GF-D8 (cell line): ENCODE measurements at regions not wholly inside any gene's neighbourhood (a gene's known extent, or its start where the extent isn't known, plus 50 kb on each side); places are given as distances from the start of the nearest gene placed in this dataset.
"Not testable (repeated sequence)": the region's sequence is repeated elsewhere in the genome, so short reads cannot be mapped to it uniquely, and the experiment has no call there.

ENCODE experiments used
- DNase-seq: peaks from one replicate; lab custom pipeline; 2025; lab: John Stamatoyannopoulos, UW

DNA sequence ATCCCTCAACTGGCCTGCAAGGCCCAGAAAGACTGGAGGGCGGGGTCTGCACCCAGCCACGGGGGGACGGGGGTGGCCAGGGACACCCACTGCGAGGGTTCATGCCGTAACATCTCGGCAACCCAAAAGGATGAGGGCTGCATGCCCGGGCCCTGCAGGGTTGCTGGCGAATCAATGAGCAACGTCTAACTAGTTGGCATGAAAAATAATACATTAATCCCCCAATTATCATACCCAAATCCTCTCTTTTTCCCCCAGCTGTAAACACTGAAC, 232.2 kb downstream of the TUBA3C start:
- DNase-seq, result no peak

DNA sequence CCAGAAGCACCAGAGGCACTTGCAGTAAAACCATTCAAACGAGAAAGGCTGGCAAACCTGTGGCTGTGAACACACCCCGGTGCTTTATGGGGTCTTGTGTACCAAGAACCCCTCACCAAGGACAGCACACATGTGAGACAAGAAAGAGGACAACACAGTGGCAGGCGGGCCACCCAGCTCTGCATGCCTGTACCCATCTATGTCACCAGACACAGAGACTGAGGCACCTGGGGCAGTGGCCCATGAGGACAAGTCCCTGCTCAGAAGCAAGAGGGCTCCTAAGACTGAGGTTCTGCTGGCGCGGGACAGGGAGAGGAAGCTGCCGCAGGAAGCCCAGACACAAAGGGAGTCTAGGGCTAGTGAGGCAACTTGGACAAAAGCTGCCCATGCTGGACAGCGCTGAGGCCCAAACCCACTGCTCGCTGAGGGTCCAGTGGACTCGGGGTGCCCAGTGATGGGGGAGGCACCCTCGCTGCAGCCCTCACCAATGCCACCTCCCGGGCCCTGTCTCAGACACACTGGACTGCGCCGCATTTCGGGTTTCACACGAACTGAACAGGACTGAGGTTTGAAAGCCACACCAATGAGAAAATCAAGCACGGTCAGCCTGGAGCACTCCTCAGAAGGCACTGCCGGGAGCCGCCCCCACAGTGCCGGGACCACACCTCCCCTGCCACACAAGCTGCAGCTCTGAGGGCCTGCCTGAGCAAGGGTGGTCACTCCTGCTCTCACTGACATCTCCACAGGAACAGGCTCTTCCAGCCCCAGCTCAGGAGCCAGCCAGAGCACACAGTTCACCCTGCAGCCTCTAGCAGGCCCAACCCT, 232.7 kb downstream of the TUBA3C start:
- no peak for DNase-seq

DNA sequence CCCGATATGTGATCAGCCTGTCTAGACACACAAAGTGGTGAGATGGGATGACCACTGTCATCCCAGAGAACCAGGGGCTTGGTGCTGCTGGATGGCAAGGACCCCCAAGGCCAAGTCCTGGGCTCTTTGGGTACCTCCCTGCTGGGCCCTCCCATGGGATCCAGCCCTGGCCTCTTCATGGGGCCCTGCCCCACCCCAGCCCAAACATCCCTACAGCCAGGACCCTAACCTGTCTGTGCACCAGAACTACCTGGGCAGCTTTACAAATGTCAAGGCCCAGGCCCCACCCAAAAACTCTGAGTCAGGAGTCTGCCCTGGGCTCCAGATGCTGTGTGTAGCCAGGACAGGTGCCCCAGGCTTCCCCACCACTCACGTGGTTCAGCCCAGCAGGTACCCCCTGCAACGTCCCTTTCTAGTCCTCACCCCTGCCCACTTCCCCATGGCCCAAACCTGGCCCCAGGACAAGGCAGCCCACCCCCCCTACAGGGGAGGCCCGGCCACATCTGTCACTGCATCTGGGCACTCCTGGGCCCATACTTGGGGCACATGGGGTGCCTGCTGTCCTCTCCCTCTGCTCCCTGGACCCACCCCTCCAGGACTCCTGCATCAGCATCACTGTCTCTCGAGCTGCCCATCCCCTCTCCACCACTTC, 233.5 kb downstream of the TUBA3C start:
- no peak for DNase-seq

DNA sequence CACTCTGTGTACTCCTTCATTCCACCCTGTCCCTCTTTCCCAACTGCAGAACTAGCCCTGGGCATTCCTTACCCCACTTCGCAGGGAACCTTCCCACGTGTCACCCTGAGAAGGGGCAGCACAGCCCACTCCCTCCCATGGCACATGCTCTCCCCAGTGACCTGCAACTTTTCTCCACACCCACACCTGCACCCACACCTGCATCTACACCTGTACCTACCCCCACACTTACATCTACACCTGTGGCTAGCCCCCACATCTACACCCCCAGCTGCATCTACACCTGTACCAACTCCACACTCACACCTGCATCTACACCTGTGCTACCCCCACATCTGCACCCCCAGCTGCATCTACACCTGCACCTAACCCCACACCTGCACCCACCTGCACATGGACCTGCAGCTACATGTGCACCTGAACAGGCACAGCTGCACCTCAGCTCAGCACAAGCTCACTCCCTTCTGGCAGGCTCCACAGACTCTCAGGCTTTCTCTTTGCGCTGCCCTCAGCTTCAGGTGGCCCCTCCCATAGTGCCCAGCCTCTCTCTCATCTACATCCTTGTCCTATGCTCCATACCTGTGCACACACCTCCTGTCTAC, 234.1 kb downstream of the TUBA3C start:
- DNase-seq, result no peak

DNA sequence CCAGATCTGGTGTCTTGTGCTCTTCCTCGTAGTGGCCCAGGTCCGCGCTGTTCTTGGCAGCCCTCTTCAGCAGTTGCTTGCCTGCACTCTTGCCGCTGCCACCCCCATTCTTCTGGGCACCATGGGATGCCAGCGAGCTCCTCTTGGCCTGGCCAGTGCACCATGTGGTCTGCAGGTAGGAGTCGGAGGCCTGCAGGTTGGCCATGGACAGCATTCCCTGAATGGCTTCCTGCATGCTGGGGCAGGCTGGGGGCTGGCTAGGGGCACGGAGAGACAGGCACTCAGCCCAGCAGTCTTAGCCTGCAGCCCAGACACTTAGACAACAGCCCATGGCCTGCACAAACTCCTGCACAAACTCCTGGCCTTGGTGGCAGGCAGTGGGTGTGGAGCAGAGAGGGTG, 234.9 kb downstream of the TUBA3C start:
- no peak for DNase-seq

DNA sequence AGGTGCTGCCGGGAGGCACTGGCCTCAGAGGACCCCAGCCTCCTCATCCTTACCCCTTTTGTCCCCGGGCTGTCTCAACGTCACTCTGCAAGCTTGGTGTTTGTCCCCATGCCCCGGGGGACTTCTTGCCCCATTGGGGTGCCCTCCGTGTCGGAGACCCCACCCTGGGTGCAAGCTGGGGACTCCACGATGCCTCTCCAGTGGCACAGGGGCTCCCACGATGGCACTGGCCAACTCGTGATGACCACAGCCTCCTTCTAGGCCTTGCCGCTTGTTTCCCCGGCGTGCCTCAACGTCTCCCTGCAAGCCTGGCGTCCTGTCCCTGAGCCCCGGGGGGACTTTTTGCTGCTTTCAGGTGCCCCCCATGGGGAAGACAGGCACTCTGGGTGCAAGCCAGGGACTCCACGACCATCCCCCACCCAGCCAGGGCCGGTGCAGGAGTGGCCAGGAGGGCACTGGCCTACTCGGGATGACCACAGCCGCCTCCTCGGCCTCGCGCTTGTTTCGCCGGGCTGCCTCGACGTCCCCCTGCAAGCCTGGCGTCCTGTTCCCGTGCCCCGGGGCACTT, 237.0 kb downstream of the TUBA3C start:
- DNase-seq, result no peak

DNA sequence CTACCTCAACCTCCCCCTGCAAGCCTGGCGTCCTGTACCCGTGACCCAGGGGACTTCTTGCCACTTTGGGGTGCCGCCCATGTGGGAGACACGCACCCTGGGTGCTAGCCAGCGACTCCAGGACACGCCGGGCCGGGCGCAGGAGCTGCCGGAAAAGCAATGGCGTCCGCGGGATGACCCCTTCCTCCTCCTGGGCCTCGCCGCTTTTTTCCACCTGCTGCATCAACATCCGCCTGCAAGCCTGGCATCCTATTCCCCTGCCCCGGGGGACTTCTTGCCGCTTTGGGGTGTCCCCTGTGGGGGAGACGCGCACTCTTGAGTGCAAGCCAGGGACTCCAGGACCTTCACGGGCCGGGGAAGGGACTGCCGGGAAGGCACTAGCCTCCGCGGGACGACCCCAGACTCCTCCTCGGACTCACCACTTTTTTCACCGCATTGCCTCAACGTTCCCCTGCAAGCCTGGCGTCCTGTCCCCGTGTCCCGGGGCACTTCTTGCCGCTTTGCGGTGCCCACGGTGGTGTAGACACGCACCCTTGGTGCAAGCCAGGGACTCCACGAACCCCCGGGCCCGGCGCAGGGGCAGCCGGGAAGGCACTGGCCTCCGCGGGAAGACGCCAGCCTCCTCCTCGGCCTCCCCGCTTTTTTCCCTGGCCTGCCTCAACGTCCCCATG, 237.8 kb downstream of the TUBA3C start:
- DNase-seq, result no peak

DNA sequence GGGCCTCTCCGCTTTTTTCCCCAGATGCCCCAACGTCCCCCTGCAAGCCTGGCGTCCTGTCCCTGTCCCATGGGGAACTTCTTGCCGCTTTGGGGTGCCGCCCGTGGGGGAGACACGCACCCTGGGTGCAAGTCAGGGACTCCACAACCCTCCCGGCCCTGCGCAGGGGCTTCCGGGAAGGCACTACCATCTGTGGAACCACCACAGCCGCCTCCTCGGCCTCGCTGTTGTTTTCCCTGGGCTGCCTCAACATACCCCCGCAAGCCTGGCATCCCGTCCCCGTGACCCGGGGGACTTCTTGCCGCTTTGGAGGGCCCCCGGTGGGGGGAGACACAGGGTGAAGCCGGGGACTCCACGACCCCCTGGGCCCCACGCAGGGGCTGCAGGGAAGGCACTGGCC, 238.4 kb downstream of the TUBA3C start:
- no peak for DNase-seq

DNA sequence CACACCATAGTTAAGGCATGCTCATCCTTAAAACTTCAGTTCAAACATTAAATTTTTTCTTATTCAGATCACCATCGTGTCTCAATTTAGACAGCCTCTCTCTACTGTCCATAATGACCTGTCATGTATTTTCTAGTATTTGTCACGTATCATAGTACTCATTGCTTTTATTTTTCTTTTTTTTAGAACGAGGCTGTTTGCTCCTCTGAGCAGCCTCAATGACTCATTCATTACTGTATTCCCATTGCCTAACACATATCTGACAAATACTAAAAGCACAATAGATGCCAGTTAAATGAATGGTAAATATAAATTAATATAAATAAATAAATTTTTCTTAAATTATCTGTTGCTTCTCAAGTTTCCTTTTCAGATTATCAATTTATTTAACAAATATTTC, 245.5 kb downstream of the TUBA3C start:
- DNase-seq, result no peak

DNA sequence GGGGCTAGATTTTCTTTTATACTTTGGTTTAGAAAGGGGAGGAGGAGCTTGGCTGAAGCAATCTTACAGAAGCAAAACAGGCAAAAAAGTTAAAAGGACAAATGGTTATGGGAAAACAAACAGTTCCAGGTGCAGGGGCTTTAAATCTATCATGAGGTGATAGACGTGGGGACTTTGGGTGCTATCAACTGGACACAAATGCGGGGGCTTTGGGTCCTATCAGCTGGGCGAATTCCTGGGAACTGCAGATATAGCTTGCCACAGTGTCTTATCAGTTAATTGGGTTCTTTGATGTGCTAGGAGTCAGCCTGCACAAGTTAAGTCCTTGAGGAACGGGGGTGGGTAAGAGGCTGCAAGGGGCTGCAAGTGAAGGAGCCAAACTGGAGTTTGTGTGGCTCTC, 260.6 kb downstream of the TUBA3C start:
- DNase-seq, result no peak

DNA sequence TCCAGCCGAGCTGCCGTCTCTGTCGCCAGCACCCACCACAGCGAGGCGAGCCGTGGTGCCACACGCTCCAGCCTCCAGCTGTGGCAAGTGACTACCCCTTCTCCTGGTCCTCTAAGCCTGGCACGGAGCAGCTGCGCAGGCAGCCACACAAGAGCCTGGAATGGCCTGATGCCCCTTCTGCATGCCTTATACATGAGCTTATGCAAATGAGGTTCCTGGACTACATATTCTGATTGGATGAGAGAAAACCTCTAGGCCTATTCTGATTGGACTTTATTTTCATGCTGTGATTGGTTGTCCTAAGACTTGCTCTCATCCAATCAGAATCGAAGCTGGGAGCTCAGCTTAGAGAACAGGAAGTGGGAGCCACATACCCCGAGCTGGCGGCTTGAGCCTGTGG, 276.5 kb downstream of the TUBA3C start:
- DNase-seq, result not testable (repeated sequence)

DNA sequence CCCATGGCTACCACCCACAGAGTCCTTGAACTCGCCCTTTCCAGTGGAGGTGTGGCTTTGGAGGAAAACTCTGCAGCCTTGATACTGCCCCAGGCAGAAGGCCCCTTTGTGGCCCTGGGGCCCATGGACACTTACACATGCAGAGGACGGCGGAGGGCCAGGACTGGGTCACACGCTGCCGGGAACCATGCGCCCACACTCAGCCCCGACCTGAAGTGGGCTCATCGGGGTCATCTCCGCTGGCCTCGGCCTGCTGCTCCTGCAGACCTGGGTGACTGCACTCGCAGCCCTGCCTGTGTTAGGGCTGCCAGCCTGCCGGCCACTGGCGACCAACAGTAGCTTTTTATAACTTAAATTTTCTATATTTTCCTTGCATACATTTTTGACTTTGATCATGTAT, 286.2 kb downstream of the TUBA3C start:
- DNase-seq, result not testable (repeated sequence)

DNA sequence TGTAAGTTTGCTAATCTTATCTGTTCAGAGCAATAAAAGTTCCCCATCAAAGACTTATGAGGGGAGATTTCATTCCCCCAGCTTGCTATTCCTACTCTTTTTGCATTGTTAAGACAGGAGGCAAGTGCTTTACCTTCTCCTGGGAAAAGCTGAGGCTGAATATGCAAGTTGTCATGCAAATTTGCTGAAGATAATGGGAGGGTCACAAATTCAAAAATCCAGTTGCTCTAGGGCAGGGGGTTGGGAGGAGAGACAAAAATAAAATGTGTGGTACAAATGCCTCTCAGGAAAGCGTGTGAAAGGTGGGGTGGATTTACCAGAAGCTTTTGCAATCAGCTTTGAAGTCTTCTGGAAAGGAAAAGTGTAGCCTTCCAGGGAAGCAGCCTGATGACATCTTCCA, 290.4 kb downstream of the TUBA3C start:
- DNase-seq, result not testable (repeated sequence)

DNA sequence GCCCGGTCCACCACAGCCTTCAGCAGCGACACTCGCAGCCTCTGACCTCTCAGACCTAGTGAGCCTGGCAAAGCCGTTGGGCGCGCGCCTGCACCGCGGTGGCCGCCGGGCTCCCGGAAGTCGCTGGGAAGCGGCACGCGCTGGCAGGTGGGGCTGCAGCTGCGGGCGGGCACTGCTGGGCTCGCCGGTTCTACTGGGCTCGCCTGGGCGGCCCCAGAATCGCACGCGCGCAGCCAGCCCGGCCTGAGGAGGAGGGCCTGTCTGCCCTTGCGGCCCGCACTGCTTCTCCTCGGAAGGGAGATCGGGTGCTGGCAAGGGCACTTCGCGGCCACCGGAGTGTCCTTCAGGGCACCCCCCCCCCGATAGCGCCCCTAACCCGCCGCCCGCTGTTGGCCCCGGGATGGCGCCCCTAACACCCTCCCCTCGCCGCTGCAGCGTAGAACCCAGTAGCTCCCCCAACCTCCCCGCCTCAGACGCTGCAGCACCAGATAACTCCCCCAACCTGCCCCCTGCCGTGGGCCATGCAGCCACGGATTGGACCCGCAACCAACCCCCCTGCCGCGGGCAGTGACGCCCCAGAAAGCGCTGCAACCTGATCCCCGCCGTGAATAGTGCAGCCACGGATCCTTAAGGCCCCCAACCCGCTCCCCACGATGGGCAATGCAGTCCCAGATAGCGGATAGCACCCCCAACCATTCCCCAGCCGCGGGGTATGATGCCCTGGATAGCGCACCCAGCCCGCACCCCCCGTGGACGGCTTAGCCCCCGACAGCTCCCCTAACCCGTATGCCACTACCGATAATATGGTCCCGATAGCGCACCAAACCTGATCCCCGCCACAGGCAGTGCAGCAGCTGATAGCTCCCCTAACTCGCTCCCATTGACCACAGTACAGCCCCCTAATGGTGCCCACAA, 306.5 kb downstream of the TUBA3C start:
- DNase-seq, result not testable (repeated sequence)

DNA sequence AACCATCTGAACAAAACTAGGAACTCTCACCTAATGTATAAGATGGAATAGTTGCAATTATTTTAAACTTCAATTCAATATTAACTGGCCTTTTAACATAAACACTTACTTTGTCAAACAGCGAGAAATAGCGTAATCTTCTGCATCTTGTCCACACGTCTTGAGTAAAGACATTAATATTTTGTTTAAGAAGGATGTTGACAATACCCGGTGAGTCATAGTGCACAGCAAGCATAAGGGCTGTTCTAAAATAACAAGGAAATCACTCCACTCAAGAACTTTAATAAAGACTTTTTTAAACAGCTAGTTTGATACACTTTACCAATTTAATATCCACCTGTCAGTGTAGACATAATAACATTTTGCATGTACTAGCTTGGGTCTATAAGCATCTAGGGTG, 311.1 kb downstream of the TUBA3C start:
- not testable (repeated sequence) for DNase-seq

DNA sequence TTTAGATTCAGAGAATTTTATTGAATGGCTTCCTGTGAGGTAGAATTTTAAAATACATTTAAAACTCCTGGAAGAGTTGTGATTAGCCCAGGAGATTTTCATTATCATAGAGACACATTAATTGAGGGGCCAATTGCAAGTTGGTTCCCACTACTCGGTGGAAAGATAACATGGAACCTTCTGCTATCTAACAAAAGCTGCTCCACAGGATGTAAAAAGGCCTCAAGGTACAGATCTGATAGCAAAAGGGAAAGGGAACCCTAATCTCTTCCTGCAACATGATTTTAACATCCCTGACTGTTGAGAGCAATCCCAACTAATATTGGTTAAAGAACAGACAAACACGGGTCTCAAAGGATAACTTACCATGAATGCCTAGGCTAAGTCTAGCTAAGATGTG, 312.3 kb downstream of the TUBA3C start:
- not testable (repeated sequence) for DNase-seq

DNA sequence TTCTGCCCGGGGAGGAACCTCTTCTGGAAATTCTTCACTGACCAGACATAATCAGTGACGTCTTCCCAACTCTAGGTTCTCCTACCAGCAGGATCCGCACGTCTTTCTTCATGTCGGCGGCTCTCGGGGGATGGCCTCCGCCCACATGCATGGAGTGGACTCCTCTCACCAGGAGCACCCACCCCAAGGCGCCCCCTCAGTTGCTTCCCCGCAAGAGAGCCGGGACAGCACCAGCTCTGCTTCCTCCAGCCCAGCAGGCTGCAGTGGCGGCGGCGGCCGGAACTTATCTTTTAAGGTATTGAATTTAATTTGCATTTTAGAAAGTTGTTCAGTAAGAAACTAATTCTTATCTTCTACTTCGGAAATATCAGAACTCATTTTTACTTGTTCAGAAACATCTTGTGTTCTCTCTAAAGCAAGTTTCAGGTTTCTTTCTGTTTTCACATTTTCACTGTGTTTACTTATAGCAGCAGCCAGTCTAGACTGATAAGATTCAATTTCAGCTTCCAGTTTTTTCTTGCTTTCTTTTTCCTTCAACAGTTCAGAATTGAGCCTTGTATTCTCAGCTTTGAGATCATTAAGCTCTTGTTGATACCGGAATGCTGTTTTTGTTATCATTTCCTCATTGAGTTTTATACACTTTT, 343.5 kb downstream of the TUBA3C start:
- DNase-seq, result not testable (repeated sequence)

DNA sequence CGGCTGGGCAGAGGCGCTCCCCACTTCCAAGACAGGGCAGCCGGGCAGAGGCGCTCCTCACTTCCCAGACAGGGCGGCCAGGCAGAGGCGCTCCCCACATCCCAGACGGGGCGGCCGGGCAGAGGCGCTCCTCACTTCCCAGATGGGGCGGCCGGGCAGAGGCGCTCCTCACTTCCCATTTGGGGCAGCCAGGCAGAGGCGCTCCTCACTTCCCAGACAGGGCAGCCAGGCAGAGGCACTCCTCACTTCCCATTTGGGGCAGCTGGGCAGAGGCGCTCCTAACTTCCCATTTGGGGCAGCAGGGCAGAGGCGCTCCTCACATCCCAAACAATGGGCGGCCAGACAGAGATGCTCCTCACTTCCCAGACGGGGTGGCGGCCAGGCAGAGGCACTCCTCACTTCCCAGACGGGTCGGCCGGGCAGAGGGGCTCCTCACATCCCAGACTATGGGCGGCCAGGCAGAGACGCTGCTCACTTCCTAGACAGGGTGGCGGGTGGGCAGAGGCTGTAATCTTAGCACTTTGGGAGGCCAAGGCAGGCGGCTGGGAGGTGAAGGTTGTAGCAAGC, 344.4 kb downstream of the TUBA3C start:
- DNase-seq, result not testable (repeated sequence)

DNA sequence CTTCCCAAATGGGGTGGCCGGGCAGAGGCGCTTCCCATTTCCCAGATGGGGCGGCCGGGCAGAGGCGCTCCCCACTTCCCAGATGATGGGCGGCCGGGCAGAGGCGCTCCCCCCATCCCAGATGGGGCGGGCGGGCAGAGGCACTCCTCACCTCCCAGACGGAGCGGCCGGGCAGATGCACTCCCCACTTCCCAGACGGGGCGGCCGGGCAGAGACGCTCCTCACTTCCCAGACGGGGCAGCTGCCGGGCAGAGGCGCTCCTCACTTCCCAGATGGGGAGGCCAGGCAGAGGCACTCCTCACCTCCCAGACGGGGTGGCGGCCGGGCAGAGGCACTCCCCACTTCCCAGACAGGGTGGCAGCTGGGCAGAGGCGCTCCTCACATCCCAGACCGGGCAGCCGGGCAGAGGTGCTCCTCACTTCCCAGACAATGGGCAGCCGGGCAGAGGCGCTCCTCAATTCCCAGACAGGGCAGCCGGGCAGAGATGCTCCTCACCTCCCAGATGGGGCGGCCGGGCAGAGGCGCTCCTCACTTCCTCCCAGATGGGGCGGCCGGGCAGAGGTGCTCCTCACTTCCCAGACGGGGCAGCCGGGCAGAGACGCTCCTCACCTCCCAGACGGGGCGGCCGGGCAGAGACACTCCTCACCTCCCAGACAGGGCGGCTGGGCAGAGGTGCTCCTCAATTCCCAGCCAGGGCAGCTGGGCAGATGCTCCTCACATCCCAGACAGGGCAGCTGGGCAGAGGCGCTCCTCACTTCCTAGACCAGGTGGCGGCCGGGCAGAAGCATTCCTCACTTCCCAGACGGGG, 345.0 kb downstream of the TUBA3C start:
- DNase-seq, result not testable (repeated sequence)

DNA sequence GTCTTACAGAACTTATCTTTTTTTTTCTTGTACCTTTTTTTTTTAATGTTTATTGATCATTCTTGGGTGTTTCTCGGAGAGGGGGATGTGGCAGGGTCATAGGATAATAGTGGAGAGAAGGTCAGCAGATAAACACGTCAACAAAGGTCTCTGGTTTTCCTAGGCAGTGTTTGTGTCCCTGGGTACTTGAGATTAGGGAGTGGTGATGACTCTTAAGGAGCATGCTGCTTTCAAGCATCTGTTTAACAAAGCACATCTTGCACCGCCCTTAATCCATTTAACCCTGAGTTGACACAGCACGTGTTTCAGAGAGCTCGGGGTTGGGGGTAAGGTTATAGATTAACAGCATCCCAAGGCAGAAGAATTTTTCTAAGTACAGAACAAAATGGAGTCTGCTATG, 345.9 kb downstream of the TUBA3C start:
- not testable (repeated sequence) for DNase-seq
